ENCODE measurements at regions not wholly inside any gene's neighbourhood (a gene's known extent, or its start where the extent isn't known, plus 50 kb on each side); places are given as distances from the start of the nearest gene placed in this dataset.

GRCh38 chr9:95634114-95634513 lies 117.3 kb upstream of the PTCH1 start:
- POLR2A ChIA-PET = no interaction called here
- H3K27ac Mint-ChIP-seq = no peak overlapping the region
- peaks cover 9% of the 10 kb centered on the region for H3K27me3 Mint-ChIP-seq
- peaks cover 7% of the 10 kb centered on the region for H3K9me3 Mint-ChIP-seq
- H3K4me1 Mint-ChIP-seq = no peaks in the 10 kb centered on the region
- H3K36me3 Mint-ChIP-seq (ENCODE audit: low read depth) = no peaks in the 10 kb centered on the region
- CTCF ChIA-PET = no interaction called here
- no peak overlapping the region for H3K4me3 Mint-ChIP-seq
- no peak for DNase-seq

- Mint-ChIP-seq H3K27me3 (peaks cover 4% of the 10 kb centered on the region), H3K4me1 (peaks cover 15% of the 10 kb centered on the region), H3K9me3 (peaks cover 15% of the 10 kb centered on the region), H3K36me3 (ENCODE audit: low read depth) (peaks cover 2% of the 10 kb centered on the region), H3K4me3 (no peak overlapping the region), H3K27ac (no peak overlapping the region)
- no peak for DNase-seq
- CTCF ChIA-PET = interaction anchor here (1.5 kb wide), 1 partner anchor 39 kb away, joined by 3 read pairs; no protein-coding TSS in a partner anchor
- POLR2A ChIA-PET = no interaction called here
Observed at GRCh38 chr9:95629585-95629984, 112.8 kb upstream of the PTCH1 start.

GRCh38 chr9:95627802-95628201 lies 111.0 kb upstream of the PTCH1 start:
- Mint-ChIP-seq H3K36me3 (ENCODE audit: low read depth) (peaks cover 2% of the 10 kb centered on the region), H3K27me3 (peaks cover 7% of the 10 kb centered on the region), H3K4me3 (no peak overlapping the region), H3K9me3 (peaks cover 20% of the 10 kb centered on the region), H3K27ac (no peak overlapping the region), H3K4me1 (peaks cover 15% of the 10 kb centered on the region)
- ChIA-PET POLR2A (no interaction called here), CTCF (no interaction called here)
- DNase-seq = no peak

- Mint-ChIP-seq H3K4me1 (peaks cover 15% of the 10 kb centered on the region), H3K36me3 (ENCODE audit: low read depth) (peaks cover 2% of the 10 kb centered on the region), H3K9me3 (peaks cover 20% of the 10 kb centered on the region), H3K27me3 (peaks cover 4% of the 10 kb centered on the region), H3K4me3 (no peak overlapping the region), H3K27ac (no peak overlapping the region)
- DNase-seq = peak; percentile 12
- CTCF ChIA-PET = interaction anchor here (0.5 kb wide), 1 partner anchor 325 kb away, joined by 4 read pairs; no protein-coding TSS in a partner anchor
- POLR2A ChIA-PET = no interaction called here
Observed at GRCh38 chr9:95626885-95627558, 110.3 kb upstream of the PTCH1 start.

GRCh38 chr9:95626341-95626740 lies 109.6 kb upstream of the PTCH1 start:
- Mint-ChIP-seq H3K9me3 (peaks cover 17% of the 10 kb centered on the region), H3K4me1 (peaks cover 15% of the 10 kb centered on the region), H3K4me3 (no peak overlapping the region), H3K36me3 (ENCODE audit: low read depth) (peaks cover 2% of the 10 kb centered on the region), H3K27ac (no peak overlapping the region), H3K27me3 (peaks cover 4% of the 10 kb centered on the region)
- CTCF ChIA-PET = interaction anchor here (0.5 kb wide), 1 partner anchor 324 kb away, joined by 4 read pairs; no protein-coding TSS in a partner anchor
- no peak for DNase-seq
- POLR2A ChIA-PET = no interaction called here

GRCh38 chr9:95623640-95624039 lies 106.9 kb upstream of the PTCH1 start:
- H3K9me3 Mint-ChIP-seq = peaks cover 15% of the 10 kb centered on the region
- ChIA-PET CTCF (no interaction called here), POLR2A (no interaction called here)
- H3K27ac Mint-ChIP-seq = no peak overlapping the region
- peaks cover 15% of the 10 kb centered on the region for H3K4me1 Mint-ChIP-seq
- peaks cover 3% of the 10 kb centered on the region for H3K27me3 Mint-ChIP-seq
- H3K36me3 Mint-ChIP-seq (ENCODE audit: low read depth) = peaks cover 2% of the 10 kb centered on the region
- H3K4me3 Mint-ChIP-seq = no peak overlapping the region
- DNase-seq = no peak

GRCh38 chr9:95620722-95621121 lies 104.0 kb upstream of the PTCH1 start:
- peaks cover 4% of the 10 kb centered on the region for H3K27me3 Mint-ChIP-seq
- no peak overlapping the region for H3K27ac Mint-ChIP-seq
- no peaks in the 10 kb centered on the region for H3K36me3 Mint-ChIP-seq (ENCODE audit: low read depth)
- CTCF ChIA-PET = interaction anchor here (1.5 kb wide), 1 partner anchor 95 kb away, joined by 4 read pairs; no protein-coding TSS in a partner anchor
- POLR2A ChIA-PET = no interaction called here
- H3K4me1 Mint-ChIP-seq = no peaks in the 10 kb centered on the region
- peaks cover 8% of the 10 kb centered on the region for H3K9me3 Mint-ChIP-seq
- H3K4me3 Mint-ChIP-seq = no peak overlapping the region
- no peak for DNase-seq

GRCh38 chr9:95620314-95620713 lies 103.5 kb upstream of the PTCH1 start:
- no peak overlapping the region for H3K27ac Mint-ChIP-seq
- peaks cover 4% of the 10 kb centered on the region for H3K27me3 Mint-ChIP-seq
- POLR2A ChIA-PET = no interaction called here
- H3K36me3 Mint-ChIP-seq (ENCODE audit: low read depth) = no peaks in the 10 kb centered on the region
- H3K4me1 Mint-ChIP-seq = no peaks in the 10 kb centered on the region
- no peak for DNase-seq
- CTCF ChIA-PET = interaction anchor here (1.5 kb wide), 1 partner anchor 96 kb away, joined by 4 read pairs; no protein-coding TSS in a partner anchor
- peaks cover 6% of the 10 kb centered on the region for H3K9me3 Mint-ChIP-seq
- no peak overlapping the region for H3K4me3 Mint-ChIP-seq

GRCh38 chr9:95615246-95615645 lies 98.5 kb upstream of the PTCH1 start:
- ChIA-PET CTCF (no interaction called here), POLR2A (no interaction called here)
- Mint-ChIP-seq H3K4me1 (no peaks in the 10 kb centered on the region), H3K36me3 (ENCODE audit: low read depth) (no peaks in the 10 kb centered on the region), H3K4me3 (no peak overlapping the region), H3K9me3 (no peaks in the 10 kb centered on the region), H3K27ac (no peak overlapping the region), H3K27me3 (peaks cover 5% of the 10 kb centered on the region)
- no peak for DNase-seq

- H3K36me3 Mint-ChIP-seq (ENCODE audit: low read depth) = no peaks in the 10 kb centered on the region
- ChIA-PET POLR2A (no interaction called here), CTCF (no interaction called here)
- H3K27me3 Mint-ChIP-seq = peaks cover 5% of the 10 kb centered on the region
- H3K4me1 Mint-ChIP-seq = no peaks in the 10 kb centered on the region
- no peak for DNase-seq
- H3K27ac Mint-ChIP-seq = no peak overlapping the region
- H3K4me3 Mint-ChIP-seq = no peak overlapping the region
- H3K9me3 Mint-ChIP-seq = no peaks in the 10 kb centered on the region
Observed at GRCh38 chr9:95613670-95614069, 96.9 kb upstream of the PTCH1 start.

GRCh38 chr9:95611354-95611753 lies 94.6 kb upstream of the PTCH1 start:
- H3K4me3 Mint-ChIP-seq = no peak overlapping the region
- H3K36me3 Mint-ChIP-seq (ENCODE audit: low read depth) = no peaks in the 10 kb centered on the region
- no peak overlapping the region for H3K27ac Mint-ChIP-seq
- ChIA-PET CTCF (interaction anchor here (0.8 kb wide), 1 partner anchor 384 kb away, joined by 3 read pairs; no protein-coding TSS in a partner anchor), POLR2A (no interaction called here)
- no peaks in the 10 kb centered on the region for H3K4me1 Mint-ChIP-seq
- no peak for DNase-seq
- H3K9me3 Mint-ChIP-seq = no peaks in the 10 kb centered on the region
- peaks cover 3% of the 10 kb centered on the region for H3K27me3 Mint-ChIP-seq

- no peak for DNase-seq
- Mint-ChIP-seq H3K27ac (no peak overlapping the region), H3K27me3 (peaks cover 3% of the 10 kb centered on the region), H3K36me3 (ENCODE audit: low read depth) (no peaks in the 10 kb centered on the region), H3K4me1 (no peaks in the 10 kb centered on the region), H3K4me3 (no peak overlapping the region), H3K9me3 (no peaks in the 10 kb centered on the region)
- POLR2A ChIA-PET = no interaction called here
- CTCF ChIA-PET = interaction anchor here (0.6 kb wide), 1 partner anchor 357 kb away, joined by 3 read pairs; no protein-coding TSS in a partner anchor
Observed at GRCh38 chr9:95610006-95610785, 93.4 kb upstream of the PTCH1 start.

GRCh38 chr9:95609426-95609825 lies 92.7 kb upstream of the PTCH1 start:
- Mint-ChIP-seq H3K4me3 (no peak overlapping the region), H3K36me3 (ENCODE audit: low read depth) (no peaks in the 10 kb centered on the region), H3K4me1 (no peaks in the 10 kb centered on the region), H3K27ac (no peak overlapping the region), H3K9me3 (no peaks in the 10 kb centered on the region), H3K27me3 (peaks cover 3% of the 10 kb centered on the region)
- CTCF ChIA-PET = no interaction called here
- POLR2A ChIA-PET = no interaction called here
- no peak for DNase-seq

Data from activated CD4-positive, alpha-beta T cell treated with anti-CD3 and anti-CD28 coated beads, Interleukin-2, amount 10 ng/mL, durations not matched to agents 7 days and 5 days (primary cell).